B cell (primary cell): ENCODE measurements at regions not wholly inside any gene's neighbourhood (a gene's known extent, or its start where the extent isn't known, plus 50 kb on each side); places are given as distances from the start of the nearest gene placed in this dataset.

Experiments
- ATAC-seq: fragments of 200-7000 bp; cut with Tn5 transposase; one replicate; pipeline ENCODE4 v1.10.0; 2021; ENCODE audit warnings: low read depth, mild to moderate bottlenecking, moderate number of reproducible peaks, moderate library complexity
- CTCF ChIA-PET: fragments of 350-600 bp; sonication (Branson Sonifier 250); formaldehyde crosslinking; loops from one replicate; lab custom pipeline; 2021; ENCODE audit warnings: antibody characterized with exemption, inconsistent platforms; lab: Charles Lee
- POLR2A ChIA-PET: fragments of 350-600 bp; sonication (Branson Sonifier 250); formaldehyde crosslinking; loops from one replicate; lab custom pipeline; 2021; ENCODE audit warnings: antibody characterized with exemption; lab: Charles Lee
- DNase-seq: peaks from one replicate; pipeline ENCODE4 v3.0.0; 2013
- H2AFZ ChIP-seq: 2 replicates; pipeline ENCODE4 v1.6.1; 2012; ENCODE audit warnings: mild to moderate bottlenecking, low read depth, low read length; ENCODE audit not compliant: insufficient read depth, poor library complexity, severe bottlenecking
- H3K27ac ChIP-seq, 2 donors: 1 replicate in 1 of 2; 2 replicates in 1 of 2; pipeline ENCODE4 v1.5.1; 2012 to 2013; ENCODE audit warnings: low read length in 2 of 2, mild to moderate bottlenecking in 2 of 2, moderate library complexity in 1 of 2
- H3K27me3 ChIP-seq, 4 experiments: fragments of 200-600 bp in 1 of 4; sonication (generic) in 1 of 4; replicated peaks in 1 of 4; 1 replicate in 2 of 4; 2 replicates in 2 of 4; pipeline versions ENCODE4 v1.6.1 to v1.7.0; 2013 to 2016; ENCODE audit warnings: low read length in 3 of 4, mild to moderate bottlenecking in 2 of 4, mixed read lengths in 1 of 4, moderate library complexity in 1 of 4; ENCODE audit not compliant: insufficient read depth in 4 of 4, control insufficient read depth in 3 of 4; ENCODE audit errors: control extremely low read depth in 1 of 4
- H3K36me3 ChIP-seq, 2 experiments: replicated peaks in 1 of 2; 1 replicate in 1 of 2; 2 replicates in 1 of 2; pipeline versions ENCODE4 v1.6.1 to v1.7.1; 2013; ENCODE audit warnings: low read length in 1 of 2; ENCODE audit not compliant: insufficient read depth in 2 of 2, control insufficient read depth in 1 of 2; ENCODE audit errors: control extremely low read depth in 1 of 2, extremely low read depth in 1 of 2
- H3K4me1 ChIP-seq, 2 donors: fragments of 200-600 bp in 1 of 2; sonication (generic) in 1 of 2; 1 replicate in 1 of 2; 2 replicates in 1 of 2; pipeline versions ENCODE4 v1.5.1 to v1.6.1; 2013 to 2017; ENCODE audit warnings: low read length in 2 of 2; ENCODE audit not compliant: control insufficient read depth in 2 of 2, insufficient read depth in 2 of 2
- H3K4me2 ChIP-seq: replicated peaks from 2 replicates; pipeline ENCODE3; 2012; ENCODE audit warnings: mild to moderate bottlenecking, low read depth, low read length; ENCODE audit not compliant: poor library complexity, severe bottlenecking
- H3K4me3 ChIP-seq, 5 experiments: fragments of 200-600 bp in 1 of 5; sonication (generic) in 1 of 5; 1 replicate in 3 of 5; 2 replicates in 2 of 5; pipeline versions ENCODE4 v1.5.1 to v1.7.0; 2011 to 2016; ENCODE audit warnings: low read length in 4 of 5, mild to moderate bottlenecking in 4 of 5, low read depth in 2 of 5, control low read depth in 1 of 5, moderate library complexity in 1 of 5; ENCODE audit not compliant: insufficient read depth in 1 of 5; ENCODE audit errors: control extremely low read depth in 1 of 5, extremely low read depth in 1 of 5
- H3K79me2 ChIP-seq: fragments of 200-600 bp; sonication (generic); one replicate; pipeline ENCODE4 v1.6.0; 2016; ENCODE audit warnings: low read length; ENCODE audit not compliant: control insufficient read depth, insufficient read depth
- H3K9ac ChIP-seq: fragments of 200-600 bp; sonication (generic); 2 replicates; pipeline ENCODE4 v1.6.1; 2017; ENCODE audit warnings: mild to moderate bottlenecking, low read length, moderate library complexity
- H3K9me3 ChIP-seq, 3 donors: one replicate each; pipeline versions ENCODE4 v1.6.1 to v1.7.1; 2013; ENCODE audit warnings: low read length in 2 of 3; ENCODE audit not compliant: control insufficient read depth in 2 of 3, insufficient read depth in 1 of 3; ENCODE audit errors: control extremely low read depth in 1 of 3
- H4K20me1 ChIP-seq: 2 replicates; pipeline ENCODE4 v1.6.0; 2012; ENCODE audit warnings: mild to moderate bottlenecking, low read length; ENCODE audit not compliant: insufficient read depth, control insufficient read depth, poor library complexity, severe bottlenecking
- H3K27ac Mint-ChIP-seq: one replicate; pipeline ENCODE4 v1.8.0; 2021; ENCODE audit warnings: mixed read lengths
- H3K27me3 Mint-ChIP-seq: one replicate; pipeline ENCODE4 v1.8.0; 2021; ENCODE audit warnings: mixed read lengths
- H3K4me1 Mint-ChIP-seq: one replicate; pipeline ENCODE4 v1.8.0; 2021; ENCODE audit warnings: mixed read lengths
- H3K4me3 Mint-ChIP-seq: one replicate; pipeline ENCODE4 v1.8.0; 2021; ENCODE audit warnings: mixed read lengths
- H3K9me3 Mint-ChIP-seq: one replicate; pipeline ENCODE4 v1.8.0; 2022; ENCODE audit warnings: mixed read lengths; ENCODE audit not compliant: insufficient read depth
- EZH2 ChIP-seq: IDR thresholded peaks from 2 replicates; pipeline ENCODE4 v1.6.1; 2012; ENCODE audit warnings: borderline replicate concordance, low read depth, mild to moderate bottlenecking, moderate library complexity, low read length; ENCODE audit not compliant: insufficient read depth, poor library complexity, severe bottlenecking
- WGBS: methylation state at CpG from one replicate; pipeline ENCODE4 v1.1.5; 2013; ENCODE audit warnings: missing lambda C conversion rate; ENCODE audit not compliant: insufficient coverage; 5-methylcytosine and 5-hydroxymethylcytosine counted together
- intact Hi-C: fragments of 100-400 bp; cut with micrococcal nuclease; formaldehyde crosslinking; loops from one replicate; pipeline ENCODE4 v1.10.0; 2022
- TF ChIP-seq, protein P1 (sequence below): fragments of 200-600 bp; IDR thresholded peaks from one replicate; pipeline ENCODE4 v1.8.0; 2022; ENCODE audit warnings: antibody characterized with exemption, mild to moderate bottlenecking

DNA sequence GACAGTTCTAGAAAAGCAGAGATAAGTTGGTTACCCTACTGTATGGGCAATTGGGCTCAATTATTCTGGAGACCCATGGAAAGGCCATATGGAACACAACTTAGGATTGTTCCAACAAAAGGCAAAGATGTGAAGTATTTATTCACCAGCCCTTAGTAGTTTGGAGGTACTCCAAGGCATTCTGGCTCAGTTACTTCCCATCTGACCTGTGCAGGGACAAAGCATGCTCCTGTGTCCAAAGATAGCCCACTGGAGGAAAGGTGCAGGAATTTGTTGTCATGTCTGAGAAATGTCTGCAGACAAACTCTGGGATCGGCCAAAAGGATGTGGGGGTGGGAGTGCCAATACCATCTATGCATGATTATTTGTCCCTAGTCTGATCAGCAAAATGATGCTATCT, 279.5 kb upstream of the PTGER4 start:
- H3K4me3 Mint-ChIP-seq, result no peak overlapping the region
- no peak for DNase-seq
- H3K9ac ChIP-seq, result no peak overlapping the region
- H3K79me2 ChIP-seq, result no peaks in the 10 kb centered on the region
- no peaks in the 10 kb centered on the region for H4K20me1 ChIP-seq
- H3K27me3 ChIP-seq, result no peaks in the 10 kb centered on the region
- H3K27ac ChIP-seq, result no peak overlapping the region
- CTCF ChIA-PET, result no interaction called here
- no peaks in the 10 kb centered on the region for H3K9me3 ChIP-seq
- no peak overlapping the region for H3K4me3 ChIP-seq
- no peaks in the 10 kb centered on the region for H3K36me3 ChIP-seq
- H3K4me1 Mint-ChIP-seq, result peaks cover 24% of the 10 kb centered on the region
- POLR2A ChIA-PET, result no interaction called here
- H3K9me3 Mint-ChIP-seq, result no peaks in the 10 kb centered on the region
- no peak for ATAC-seq
- WGBS, result no CpG with 5 or more reads among the region's 1 CpG
- intact Hi-C loops, result no loop called here
- H3K27me3 Mint-ChIP-seq, result no peaks in the 10 kb centered on the region
- H2AFZ ChIP-seq, result no peak overlapping the region
- peaks cover 10 to 12% of the 10 kb centered on the region in 2 donors for H3K4me1 ChIP-seq
- H3K4me2 ChIP-seq, result no peak overlapping the region
- no peak overlapping the region for H3K27ac Mint-ChIP-seq
- TF ChIP-seq, protein P1, sequence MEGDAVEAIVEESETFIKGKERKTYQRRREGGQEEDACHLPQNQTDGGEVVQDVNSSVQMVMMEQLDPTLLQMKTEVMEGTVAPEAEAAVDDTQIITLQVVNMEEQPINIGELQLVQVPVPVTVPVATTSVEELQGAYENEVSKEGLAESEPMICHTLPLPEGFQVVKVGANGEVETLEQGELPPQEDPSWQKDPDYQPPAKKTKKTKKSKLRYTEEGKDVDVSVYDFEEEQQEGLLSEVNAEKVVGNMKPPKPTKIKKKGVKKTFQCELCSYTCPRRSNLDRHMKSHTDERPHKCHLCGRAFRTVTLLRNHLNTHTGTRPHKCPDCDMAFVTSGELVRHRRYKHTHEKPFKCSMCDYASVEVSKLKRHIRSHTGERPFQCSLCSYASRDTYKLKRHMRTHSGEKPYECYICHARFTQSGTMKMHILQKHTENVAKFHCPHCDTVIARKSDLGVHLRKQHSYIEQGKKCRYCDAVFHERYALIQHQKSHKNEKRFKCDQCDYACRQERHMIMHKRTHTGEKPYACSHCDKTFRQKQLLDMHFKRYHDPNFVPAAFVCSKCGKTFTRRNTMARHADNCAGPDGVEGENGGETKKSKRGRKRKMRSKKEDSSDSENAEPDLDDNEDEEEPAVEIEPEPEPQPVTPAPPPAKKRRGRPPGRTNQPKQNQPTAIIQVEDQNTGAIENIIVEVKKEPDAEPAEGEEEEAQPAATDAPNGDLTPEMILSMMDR, result no peak
- no peak for TF ChIP-seq EZH2

DNA sequence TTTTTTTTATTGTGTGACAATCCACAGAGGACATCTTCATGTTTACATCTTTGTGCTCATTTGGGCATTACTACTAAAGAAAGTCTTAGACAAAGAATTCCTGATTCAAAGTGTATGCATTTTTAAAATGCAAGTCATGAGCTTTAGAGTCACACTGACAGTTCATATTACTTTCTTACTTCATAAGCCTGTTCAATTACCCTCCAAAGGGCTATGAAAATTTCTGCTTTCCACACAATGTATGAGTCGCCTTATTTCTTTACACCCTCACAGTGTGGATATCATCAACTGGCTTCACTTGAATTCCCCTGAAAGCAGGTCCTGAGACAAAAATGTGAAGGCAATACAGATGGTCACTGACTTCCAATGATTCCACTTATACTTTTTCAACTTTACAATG, 280.4 kb upstream of the PTGER4 start:
- Histone ChIP-seq H3K36me3 (no peaks in the 10 kb centered on the region), H3K4me1 (peaks cover 1 to 3% of the 10 kb centered on the region in 2 donors), H3K27me3 (no peaks in the 10 kb centered on the region), H3K9me3 (no peaks in the 10 kb centered on the region), H3K9ac (no peak overlapping the region), H3K79me2 (no peaks in the 10 kb centered on the region), H4K20me1 (no peaks in the 10 kb centered on the region), H3K4me2 (no peak overlapping the region), H2AFZ (no peak overlapping the region), H3K27ac (no peak overlapping the region), H3K4me3 (no peak overlapping the region)
- Mint-ChIP-seq H3K4me3 (no peak overlapping the region), H3K4me1 (peaks cover 16% of the 10 kb centered on the region), H3K27me3 (no peaks in the 10 kb centered on the region), H3K27ac (no peak overlapping the region), H3K9me3 (no peaks in the 10 kb centered on the region)
- TF ChIP-seq EZH2, result no peak
- TF ChIP-seq, protein P1, result no peak
- ATAC-seq (no peak), DNase-seq (no peak)
- intact Hi-C loops, result no loop called here
- ChIA-PET CTCF (no interaction called here), POLR2A (no interaction called here)
- 100% methylated on average over 1 of the region's 1 CpG for WGBS
